AG08396 (cell line): ENCODE measurements at regions not wholly inside any gene's neighbourhood (a gene's known extent, or its start where the extent isn't known, plus 50 kb on each side); places are given as distances from the start of the nearest gene placed in this dataset.

Source experiments
- DNase-seq: peaks from one replicate; pipeline ENCODE4 v3.0.0; 2012; ENCODE audit warnings: low spot score, mixed read lengths

DNA sequence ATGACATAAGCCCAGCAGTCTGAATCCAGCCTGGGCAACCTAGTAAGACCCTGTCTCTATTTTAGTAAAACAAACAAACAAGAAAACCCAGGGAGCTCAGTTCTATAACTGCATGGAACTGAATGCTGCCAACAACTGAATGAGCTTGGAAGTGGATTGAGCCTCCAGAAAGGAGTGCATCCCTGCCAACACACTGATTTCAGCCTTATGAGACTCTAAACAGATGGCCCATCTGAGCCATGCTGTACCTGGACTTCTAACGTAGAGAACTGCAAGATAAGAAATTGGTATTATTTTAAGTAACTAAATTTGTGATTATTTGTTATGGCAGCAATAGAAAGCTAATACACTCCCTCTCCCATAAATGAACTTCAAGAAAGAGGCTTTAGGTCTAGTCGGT lies 150.4 kb upstream of the RAI14 start:
- no peak for DNase-seq

DNA sequence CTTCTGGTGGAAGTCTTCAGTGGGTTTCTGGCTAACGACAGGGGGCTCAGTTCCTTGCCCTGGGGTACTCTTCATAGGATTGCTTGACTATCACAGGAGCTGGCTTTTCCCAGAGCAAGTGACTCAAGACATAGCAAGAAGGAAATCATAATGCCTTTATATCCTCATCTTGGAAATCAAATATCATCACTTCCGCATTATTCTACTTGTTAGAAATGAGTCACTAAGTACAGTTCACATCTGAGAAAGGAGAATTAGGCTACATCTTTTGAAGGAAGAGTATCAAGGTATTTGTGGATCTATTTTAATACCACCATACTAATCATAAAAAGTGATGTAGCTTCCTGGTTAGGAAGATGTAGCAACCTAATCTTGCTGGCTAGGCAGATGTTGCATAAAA lies 148.2 kb upstream of the RAI14 start:
- no peak for DNase-seq

DNA sequence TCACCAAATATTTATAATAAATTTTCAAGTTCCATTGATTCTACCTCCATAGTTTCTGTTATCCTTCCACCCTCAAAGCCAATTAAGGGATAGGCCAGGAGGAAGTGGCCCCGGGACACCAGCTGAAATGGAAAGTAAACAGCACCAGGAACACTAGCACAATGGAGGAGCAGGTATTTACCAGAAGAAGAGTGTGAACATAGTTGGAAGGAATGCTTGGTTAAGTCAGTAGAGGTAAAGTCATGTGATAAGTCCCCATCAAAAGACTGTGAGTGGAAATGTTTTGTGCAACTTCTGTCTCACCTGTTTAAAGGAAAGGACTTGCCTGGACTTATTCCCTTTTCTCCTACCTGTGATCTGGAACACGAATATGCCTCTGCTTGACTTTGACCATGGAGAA lies 146.7 kb upstream of the RAI14 start:
- no peak for DNase-seq

DNA sequence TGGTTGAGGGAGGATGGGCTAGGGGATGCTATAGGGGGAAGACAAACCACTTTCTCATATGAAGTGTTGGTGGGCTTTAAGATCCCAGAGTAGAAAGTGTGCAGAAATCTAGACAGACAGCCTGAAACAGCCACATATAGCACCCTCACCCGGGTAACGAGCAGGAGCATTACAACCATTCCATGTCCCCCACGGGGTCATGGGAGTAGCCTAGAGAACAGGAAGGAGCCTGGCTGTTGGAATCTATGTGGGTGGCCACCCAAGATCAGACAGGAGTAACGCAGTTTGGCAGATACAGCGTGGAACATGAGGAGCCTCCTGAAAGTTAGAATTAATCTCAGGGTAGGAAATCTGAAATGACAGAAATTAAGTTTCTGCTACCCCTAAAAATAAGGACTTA lies 146.1 kb upstream of the RAI14 start:
- no peak for DNase-seq

DNA sequence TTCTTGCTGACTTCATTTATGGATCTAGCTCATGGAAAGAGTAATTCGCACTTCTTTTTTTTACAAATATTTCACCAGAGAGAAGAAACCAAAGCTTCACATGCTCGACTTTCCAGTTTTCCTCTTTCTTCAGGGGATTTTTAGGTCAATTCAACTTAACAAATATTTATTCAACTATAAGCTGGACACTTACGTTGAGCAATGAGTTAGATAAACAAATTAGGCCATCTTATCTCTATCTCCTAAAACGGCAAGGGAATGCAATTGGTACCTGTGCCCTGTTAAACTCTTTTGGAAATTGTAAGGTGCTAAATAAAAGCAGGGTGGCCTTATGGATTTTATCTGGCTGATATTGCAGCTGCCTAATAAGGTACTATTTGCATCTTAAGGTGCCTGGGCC lies 145.1 kb upstream of the RAI14 start:
- no peak for DNase-seq

DNA sequence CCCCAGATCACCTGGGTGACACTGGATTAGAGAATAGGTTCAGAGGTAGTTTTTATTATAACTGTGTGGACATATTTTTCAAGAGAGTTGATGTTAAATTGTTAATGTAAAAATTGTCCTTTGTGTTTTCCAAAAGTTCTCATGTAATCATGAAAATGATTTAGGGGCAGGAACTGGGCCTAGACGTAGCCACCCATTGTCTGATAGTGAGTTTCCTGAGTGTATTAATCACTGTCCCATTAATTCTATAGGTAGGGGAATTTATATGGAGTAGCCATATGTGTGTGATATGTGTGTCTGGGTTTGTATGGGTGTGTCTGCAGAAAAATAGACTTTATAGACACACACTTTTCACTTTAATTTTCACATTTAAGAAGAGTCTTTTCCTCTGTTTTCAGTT lies 144.6 kb upstream of the RAI14 start:
- no peak for DNase-seq

DNA sequence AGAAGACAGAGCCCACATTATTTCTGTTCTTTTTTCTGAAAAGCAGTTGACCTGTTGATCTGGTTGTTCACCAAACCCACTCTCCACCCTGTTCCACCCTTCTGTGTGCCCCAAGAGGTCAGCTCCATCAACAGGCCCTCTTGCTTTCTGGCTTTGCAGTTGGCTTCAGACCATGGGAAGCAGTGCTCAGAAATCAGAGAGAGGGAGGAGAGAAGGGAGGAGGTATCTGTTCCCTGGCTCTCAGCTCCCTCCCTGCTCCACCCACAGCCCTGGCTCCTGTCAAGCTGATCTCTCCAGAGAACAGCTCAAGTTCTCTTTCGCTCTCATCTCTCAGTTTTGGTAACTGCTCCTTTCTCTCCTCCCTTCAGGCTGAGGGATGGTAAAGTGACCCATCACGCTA lies 144.2 kb upstream of the RAI14 start:
- DNase-seq, result no peak

DNA sequence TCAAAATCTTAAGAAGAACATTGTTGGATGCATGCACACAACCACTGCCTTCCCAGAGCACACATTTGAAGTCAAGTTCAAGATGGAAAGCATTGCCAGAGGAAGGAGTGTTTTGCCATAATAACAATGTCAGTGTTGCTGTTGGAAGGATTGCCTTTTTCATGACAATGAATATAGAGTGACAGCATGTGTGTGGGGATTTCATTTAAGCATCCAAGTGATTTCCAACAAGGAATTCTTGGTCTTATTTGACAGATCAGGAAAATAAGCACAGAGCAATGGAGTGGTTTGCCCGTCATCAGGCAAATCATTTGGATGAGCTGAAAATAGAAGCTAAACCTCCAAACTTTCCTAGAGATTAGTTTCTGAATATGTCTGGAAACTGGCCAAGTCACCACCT lies 140.0 kb upstream of the RAI14 start:
- DNase-seq, result no peak

DNA sequence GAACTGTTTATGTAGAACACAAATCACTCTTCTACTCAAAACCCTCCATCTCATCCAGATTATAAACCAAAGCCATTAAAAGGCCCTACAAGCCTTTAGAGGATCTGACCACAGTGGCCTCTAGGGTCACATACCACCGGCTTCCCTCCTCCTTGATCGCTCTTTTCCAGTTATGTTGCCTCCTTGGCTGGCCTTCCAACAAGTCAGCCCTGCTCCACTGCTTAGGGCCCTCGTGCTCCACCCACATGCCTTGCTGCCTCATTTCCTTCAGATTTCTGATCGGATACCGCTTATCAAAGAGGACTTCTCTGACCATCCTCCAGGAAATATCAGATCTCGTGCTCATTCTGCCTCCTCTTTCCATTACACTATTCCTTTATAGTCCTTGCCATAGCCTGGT lies 139.4 kb upstream of the RAI14 start:
- no peak for DNase-seq

DNA sequence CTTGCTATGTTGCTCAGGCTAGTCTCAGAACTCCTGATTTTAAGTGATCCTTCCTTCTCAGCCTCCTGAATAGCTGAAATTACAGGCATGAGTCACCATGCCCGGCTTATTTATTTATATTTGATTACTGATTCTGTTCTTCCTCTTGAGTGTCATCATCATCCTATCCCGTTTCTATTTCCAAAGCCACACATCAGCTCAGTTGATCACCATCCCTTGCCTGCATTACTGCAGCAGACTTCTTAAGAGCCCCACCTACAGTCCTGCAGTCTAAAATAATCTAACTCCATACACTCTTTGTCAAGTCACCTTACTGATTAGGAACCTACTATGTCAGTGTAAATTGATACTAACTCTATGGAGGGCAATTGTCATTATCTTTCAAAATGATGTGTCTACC lies 138.9 kb upstream of the RAI14 start:
- DNase-seq, result no peak

DNA sequence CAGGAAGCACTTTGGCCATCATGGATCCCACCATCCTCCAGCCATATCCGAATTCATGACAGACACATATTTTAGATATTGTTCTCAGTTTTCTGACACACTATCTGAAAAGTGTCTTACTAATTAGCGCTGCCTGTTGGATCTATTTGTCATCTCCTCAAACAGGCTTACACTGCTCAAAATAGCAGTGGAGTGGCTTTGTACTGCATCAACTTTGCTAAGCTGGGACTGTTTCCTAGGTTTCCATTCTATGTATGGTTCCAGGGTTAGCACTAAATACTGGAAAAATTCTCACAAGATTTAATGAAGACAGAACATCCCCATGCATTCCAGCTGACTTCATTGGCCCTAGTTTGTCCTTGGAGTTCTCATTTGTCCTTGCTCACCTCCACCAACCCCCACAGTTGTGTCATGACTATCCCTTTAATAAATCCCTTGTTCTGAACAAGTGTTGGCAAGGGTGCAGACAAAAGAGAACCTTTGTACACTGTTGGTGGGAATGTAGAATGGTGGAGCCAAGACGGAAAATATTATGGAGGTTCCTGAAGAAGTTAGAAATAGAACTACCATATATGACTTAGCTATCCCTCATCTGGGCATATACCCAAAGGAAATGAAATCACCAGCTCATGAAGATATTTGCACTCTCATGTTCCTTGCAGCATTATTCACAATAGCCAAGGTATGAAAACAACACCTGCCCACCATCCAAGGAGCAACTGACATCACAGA lies 136.5 kb upstream of the RAI14 start:
- no peak for DNase-seq

DNA sequence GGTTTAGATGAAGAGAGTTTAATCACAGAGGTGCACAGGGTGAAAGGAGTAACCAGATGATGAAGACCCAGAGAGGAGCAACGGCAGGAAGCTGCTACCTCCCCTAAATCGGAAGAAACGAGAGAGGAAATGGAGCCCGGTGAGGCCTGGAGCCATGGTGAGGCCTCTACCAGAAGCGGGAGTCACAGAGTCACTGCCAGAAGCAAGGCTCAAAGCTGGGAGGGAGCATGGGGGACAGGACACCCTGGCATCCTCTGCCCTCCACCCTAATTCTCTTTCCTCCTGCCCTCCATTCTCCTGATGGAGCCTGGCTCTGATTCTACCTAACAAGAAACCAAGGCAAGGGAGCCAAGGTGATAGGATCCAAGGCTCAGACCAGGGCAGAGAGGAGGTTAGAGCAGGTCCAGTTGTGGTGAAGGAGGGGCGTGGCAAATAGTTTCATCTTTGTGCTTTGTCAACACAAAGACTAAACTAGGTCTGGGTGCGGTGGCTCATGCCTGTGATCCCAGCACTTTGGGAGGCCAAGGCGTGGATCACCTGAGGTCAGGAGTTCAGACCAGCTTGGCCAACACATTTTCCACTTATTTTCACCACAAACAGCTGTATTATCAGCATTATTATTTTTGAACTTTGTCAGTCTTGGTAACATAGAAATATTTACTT lies 134.4 kb upstream of the RAI14 start:
- no peak for DNase-seq

DNA sequence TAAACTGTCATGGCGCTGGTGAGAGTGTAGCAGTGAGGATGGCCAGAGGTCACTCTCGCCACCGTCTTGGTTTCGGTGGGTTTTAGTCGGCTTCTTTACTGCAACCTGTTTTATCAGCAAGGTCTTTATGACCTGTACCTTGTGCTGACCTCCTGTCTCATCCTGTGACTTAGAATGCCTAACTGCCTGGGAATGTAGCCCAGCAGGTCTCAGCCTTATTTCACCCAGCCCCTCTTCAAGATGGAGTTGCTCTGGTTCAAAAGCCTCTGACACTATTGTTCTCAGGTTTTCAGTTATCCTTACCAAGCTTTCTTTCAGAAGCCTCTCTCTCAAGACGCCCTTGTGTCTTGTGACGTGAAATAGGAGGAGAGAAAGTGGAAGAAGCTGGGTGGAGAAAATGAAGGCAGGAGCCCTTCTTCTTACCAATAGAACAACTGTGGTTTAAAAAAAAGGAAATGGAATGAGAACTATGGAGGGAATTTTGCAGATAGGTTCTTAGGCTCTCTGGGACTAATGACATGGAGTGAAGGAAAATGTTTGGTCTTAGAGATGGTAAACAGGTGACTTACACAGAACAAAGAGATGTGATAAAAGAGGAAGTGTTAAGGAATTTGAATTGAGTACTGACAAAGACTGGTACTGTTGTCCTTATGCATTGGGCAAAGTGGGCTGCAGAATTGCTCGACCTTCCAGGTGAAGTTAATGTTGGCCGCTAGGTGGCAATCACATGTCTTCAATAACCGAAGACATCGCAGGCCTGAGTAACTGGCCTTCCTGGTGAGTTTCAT lies 133.3 kb upstream of the RAI14 start:
- peak; percentile 61 for DNase-seq

DNA sequence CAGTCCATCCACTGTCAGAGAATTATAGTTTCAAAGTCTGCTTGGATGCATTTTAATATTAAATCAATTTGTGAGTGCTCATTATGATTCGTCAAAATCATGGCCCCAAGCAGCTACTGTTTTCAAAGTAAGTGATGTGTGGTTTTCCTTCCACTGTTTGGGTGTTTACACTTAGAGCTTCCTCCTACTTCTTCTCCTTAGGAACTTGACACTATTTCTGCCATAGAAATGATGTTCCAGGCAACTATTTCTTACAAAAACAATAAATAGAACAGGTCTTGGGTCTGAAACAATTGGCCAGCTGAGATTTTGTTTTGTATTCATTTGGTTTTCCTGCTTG lies 132.8 kb upstream of the RAI14 start:
- DNase-seq, result no peak

DNA sequence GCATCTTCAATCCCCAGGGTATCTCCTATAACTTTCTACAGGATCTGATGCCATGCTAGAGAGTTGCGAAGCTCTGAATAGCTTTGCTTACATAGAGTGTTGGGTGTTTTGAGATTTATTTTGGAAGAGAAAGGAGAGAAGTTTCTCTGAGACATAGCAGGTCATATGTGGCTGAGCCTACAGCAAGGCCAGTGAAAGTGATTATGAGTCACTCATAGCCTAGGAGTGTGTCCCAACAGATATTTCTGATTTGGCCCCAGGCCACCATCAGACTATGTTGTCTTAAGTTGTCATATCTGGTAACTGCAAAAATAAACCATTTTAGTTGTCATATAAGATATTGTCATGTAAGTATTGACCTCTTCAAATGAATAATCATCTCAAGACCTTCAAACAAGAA lies 132.0 kb upstream of the RAI14 start:
- DNase-seq, result peak; percentile 25

DNA sequence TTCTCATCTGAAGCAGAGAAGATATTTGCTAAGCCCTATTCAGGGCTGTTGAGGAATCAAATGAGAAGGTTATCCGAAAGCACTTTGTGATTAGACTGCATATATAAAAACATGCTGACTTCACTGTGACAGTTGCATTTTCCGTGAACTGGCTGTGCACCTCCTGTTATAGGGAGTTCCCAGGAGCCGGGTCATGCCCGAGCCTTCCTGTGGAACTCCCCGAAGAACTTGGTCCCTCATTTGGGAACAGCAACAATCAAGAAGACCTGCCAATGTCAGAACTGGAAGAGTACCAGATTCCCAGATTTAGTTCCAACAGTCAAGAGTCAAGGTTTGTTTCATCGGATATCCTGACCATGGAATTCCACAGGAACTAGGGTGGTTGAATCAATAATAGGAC lies 130.4 kb upstream of the RAI14 start:
- no peak for DNase-seq

DNA sequence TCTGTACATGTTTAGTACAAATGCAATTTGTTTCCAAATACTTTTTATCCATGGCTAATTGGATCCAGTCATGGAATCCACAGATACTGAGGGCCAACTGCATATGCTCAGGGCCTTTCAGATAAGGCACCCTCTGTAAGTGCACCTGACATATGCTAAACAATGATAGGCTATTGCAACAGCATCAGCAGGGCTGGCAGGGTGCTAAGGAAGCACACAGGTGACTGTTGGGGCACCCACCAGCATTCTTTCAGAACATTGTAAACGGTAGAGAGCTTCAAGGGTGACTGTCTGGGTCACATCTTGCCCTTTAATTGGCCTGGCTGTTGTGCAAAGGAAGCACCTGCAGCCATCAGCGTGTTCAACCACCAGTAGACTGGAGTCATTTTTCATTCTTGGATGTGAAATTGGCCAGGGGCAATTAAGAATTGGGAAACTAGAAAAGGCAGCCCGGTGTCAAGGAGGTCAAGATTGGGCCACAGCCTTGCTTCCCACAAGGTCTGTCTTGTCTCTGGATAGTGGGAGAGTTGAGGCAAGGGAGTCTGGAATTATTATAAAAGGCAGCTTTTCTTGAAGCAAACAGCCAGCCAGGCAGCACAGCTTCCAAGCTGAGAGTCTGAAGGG lies 129.3 kb upstream of the RAI14 start:
- no peak for DNase-seq

DNA sequence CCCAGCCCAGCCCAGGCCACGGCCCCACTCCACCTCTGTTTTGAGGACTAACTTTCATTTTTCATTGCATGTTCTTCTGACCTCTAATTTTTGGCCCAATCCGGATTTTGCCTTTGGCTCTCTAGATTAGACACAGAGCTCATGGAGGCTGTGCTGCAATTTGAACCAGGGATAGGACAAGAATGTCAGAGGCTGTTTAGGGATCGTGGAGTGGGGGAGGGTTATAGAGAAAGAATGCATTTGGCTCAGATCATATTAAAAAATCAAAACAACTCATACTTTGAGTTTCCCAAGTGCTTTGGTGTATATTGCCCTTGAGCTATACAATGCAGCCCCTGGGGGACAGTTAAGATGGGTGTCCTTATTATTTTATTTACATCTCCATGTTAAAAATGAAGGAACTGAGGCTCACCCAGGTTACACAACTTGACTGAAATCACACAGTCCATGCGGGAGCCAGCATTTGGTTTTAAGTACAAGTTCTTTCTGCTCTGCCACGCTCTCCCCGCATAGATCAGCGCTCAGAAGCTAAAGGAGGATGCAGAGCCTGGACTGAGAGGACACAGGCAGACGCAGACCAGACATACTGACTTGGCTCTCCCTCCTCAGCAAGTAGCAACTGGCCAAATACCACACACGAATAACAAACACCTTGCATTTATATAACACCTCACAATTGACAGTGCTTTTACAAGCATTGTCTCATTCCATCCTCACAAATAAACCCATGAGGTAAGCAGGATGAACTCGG lies 126.4 kb upstream of the RAI14 start:
- no peak for DNase-seq

DNA sequence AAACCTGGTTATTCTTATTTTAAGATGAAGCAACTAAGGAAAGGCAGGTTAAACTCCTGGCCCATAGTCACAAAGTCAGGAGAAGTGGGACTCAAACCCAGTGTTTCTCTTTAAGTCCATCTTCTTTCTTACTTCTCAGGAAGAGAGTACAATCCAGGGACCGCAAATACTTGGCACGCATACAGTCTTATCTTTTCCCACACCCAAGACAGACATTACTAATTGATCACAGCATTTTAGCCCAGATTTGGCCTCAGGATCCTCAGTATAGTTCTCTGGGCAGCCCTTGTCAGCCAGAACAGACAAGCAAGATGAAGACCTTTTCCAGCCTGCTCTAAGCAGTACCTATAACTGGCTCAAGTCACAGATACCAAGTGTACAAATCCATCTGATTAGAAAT lies 125.5 kb upstream of the RAI14 start:
- no peak for DNase-seq

DNA sequence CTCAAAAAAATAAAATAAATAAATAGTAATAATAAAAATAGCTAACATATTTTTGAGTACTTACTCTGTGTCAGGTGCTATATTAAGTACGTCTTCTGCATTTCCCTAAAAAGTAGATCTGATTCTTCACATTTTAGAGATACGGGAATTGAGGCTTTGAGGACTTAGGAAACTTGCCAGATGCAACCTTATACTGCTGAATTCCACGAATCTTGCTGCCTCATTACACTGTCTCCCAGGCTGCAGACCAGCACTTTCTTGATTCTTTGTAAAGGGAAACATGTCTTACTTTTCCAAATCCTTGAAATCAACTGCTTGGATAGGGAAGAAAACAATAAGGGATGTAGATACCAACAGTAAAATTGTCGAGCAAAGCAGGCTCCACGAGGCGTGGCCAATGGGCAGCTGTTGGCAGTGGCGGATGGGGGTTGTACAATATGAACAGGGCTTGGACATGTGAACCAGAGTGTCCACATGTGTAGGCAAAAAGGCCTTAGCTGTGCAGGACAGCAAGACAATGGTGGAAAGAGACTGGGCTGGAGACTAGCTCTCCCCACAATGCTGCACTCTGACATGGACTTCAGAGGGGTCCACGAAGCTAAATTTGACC lies 124.3 kb upstream of the RAI14 start:
- no peak for DNase-seq

DNA sequence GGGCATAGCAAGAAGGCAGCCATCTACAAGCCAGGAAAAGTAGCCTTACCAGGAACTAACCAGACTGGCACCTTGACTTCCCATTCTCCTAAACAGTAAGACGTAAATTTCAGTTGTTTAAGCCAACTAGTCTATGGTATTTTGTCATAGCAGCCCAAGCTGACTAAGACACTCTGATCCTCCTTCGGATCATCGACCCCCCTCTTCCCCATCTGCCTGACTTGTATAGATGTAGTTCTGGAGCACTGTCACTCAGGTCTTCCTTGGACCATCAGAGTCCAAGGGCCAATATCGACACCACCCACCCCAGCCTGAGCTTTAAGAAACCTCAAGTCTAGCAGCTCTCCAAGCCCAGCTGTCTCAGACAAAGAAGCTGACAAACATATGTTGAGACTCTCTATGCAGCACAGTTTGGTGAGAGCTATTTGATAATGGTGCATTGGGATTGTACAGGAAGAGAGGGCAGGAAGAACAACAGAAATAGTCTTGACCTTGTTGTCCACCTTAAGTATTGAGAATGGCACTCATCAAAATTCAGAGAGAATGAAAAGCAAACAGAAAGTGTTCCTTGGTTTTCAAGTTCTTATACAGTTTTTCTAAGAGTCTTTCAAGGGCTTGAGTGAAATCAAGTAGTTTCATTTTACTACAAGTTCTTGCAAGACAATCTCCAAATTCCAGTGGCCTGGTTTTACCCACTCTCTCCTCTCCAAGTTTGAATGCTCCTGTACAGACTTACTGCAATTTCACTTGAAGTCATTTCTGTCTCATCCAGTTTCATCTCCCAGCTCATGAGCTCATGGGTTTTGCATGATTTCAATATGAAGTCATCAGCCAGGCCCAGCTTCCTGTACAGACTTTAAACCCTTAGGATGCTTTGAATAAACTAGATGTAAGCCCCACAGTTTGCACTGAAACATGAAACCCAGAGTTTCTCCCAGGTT lies 122.3 kb upstream of the RAI14 start:
- DNase-seq, result peak; percentile 40
